ENCODE measurements at regions not wholly inside any gene's neighbourhood (a gene's known extent, or its start where the extent isn't known, plus 50 kb on each side); places are given as distances from the start of the nearest gene placed in this dataset.

DNA sequence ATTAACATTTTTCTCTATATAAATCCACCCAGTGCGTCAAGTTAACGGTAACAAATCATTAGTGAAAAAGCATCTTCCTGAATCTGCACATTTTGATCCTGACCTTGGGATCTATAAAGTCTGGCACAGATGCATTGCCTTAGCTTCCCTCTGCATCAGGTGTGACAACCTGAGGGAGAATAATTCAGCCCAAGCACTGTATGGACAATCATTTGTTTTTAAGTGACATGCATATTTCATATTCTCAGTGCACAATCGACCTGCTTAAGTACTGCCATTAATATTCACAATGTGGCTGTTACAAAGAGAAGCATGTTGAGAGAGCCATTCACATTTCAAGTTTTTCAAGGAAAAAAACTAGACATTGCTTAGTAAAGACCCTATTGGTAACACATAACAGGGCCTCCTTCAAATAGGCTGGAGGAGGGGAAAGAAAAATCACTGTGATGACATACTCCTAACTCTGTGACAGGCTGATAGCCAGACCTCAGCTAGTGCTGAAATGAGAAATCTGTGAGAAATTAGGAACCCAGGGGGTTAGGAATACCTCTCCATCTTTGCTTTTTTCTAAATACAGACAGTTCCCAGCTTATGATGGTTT lies 505.3 kb upstream of the CDH5 start:
- DNase-seq (ENCODE audit: low read depth) = no peak
- H3K4me3 ChIP-seq (ENCODE audit: low read depth, low read length) = no peak overlapping the region
- TF ChIP-seq, protein P1, sequence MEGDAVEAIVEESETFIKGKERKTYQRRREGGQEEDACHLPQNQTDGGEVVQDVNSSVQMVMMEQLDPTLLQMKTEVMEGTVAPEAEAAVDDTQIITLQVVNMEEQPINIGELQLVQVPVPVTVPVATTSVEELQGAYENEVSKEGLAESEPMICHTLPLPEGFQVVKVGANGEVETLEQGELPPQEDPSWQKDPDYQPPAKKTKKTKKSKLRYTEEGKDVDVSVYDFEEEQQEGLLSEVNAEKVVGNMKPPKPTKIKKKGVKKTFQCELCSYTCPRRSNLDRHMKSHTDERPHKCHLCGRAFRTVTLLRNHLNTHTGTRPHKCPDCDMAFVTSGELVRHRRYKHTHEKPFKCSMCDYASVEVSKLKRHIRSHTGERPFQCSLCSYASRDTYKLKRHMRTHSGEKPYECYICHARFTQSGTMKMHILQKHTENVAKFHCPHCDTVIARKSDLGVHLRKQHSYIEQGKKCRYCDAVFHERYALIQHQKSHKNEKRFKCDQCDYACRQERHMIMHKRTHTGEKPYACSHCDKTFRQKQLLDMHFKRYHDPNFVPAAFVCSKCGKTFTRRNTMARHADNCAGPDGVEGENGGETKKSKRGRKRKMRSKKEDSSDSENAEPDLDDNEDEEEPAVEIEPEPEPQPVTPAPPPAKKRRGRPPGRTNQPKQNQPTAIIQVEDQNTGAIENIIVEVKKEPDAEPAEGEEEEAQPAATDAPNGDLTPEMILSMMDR (conservative IDR thresholded peaks at IDR 0.05; ENCODE audit: low read depth, low read length) = no peak

DNA sequence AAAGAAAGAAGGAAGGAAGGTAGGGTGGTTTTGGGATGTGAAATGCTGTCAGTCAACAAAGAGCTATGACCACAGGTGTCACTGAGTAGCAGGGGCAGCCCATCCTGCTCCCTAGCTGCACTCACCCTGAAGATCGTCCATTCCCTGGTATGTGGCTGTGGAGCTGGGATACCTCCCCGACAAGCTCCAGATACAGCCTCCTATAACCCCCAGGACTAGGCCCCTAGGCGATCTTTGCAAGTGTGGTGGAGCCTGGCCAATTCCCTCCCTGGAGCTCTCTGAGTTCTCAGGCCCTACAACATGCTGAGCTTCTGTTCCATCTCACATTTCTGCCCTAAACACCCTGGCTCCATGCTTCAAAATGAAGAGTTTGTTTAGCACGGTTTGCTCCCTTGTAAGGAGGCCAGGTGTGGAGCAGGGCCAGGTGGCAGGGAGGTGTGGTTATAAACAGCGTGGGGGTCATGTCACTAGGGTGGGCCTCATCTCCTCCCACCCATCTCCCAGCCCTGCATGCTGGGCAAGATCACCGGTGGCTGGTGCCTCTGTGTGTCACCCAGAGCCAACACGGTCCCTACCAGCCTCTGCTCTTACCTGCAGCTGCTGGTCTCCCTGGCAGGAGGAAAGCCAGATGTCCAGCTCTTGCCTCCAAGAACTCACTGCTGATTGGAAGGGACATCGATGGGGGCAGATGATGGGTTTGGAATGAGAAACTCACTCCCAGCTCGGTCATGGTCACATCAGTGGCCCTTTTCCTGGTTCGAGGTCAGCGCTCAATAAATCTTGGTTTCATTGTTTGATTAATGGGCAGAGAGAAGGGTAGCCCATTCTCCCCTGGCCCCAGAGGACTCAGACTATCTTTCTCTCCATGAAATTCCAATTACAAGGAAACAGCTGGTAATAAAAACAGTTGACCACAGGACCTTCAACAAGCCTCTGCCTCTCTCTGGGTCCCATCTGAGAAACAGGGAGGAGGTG lies 511.0 kb upstream of the CDH5 start:
- no peak overlapping the region for H3K4me3 ChIP-seq (ENCODE audit: low read depth, low read length)
- no peak for DNase-seq (ENCODE audit: low read depth)
- TF ChIP-seq, protein P1 (conservative IDR thresholded peaks at IDR 0.05; ENCODE audit: low read depth, low read length) = no peak

DNA sequence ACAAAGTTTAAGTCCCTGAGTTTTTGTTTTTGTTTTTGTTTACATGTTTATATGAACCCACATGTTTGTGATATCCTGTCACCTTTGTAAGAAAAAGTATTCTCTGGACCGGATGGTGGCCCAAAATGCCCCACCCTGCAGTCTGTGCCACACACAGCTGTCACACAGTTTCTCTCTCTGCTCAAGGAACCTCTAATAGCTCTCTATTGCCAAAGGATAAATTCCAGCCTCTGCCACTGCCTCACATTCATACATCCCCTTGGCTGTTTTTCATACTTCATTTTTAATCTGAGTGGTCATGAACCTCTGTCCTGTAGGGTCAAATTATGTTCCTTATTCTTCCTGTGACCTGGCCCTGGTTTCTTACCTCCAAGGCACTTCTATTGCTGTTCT lies 520.3 kb upstream of the CDH5 start:
- H3K4me3 ChIP-seq (ENCODE audit: low read depth, low read length) = no peak overlapping the region
- DNase-seq (ENCODE audit: low read depth) = no peak
- TF ChIP-seq, protein P1 (conservative IDR thresholded peaks at IDR 0.05; ENCODE audit: low read depth, low read length) = no peak

DNA sequence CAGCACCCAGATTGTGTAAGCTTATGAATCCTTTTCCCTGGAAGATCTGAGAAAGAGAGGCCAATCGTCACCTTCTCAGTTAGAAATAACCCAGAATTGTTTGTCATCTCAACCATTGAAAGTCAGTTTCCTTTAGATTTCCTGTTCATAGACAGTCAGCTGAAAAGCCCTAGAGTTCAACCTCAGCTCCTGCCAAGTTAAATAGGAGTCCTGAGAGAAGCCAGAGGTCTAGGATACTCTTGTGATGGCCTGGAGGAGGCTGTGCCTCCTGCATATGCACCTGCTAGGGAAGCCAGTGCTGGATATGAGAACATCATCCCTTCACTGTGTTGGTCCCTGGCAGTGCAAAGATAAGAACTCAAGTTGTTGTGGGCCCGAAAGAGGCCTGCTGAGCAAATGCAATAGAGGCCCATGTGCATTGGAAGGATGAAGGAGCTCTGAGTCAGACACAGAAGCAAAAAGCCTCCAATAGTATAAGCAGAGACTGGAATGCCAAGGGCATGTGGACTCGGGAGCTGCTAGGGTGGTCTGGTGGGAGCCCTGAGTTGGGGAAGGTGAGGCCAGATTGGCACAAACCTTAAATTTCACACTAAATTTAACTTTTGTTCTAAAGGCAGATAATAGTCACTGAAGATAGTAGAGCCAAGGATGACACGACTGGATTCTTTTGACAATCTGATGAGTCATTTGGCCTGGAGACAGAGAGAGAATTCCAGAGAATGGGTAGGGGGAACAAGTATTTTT lies 520.9 kb upstream of the CDH5 start:
- TF ChIP-seq, protein P1 (conservative IDR thresholded peaks at IDR 0.05; ENCODE audit: low read depth, low read length) = no peak

DNA sequence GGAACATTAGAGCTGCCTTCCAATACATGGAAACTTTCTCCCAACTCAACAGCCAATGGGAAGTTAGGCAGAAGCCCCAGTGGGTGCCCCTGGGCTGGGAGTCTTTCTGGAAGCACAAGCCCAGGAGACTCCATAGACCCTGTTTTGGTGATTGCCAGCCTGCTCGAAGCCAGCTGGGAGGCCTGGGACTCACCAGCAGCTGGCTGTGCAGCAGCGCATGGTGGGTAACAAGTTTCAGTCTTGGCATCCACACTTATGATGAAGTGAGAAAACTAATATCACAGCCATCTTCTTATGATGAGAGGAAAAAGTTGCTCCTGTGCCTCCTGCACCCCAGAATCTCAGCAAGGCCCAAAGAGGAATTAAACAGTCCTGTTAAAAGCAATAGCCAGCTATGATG lies 522.5 kb upstream of the CDH5 start:
- H3K4me3 ChIP-seq (ENCODE audit: low read depth, low read length) = no peak overlapping the region
- TF ChIP-seq, protein P1 (conservative IDR thresholded peaks at IDR 0.05; ENCODE audit: low read depth, low read length) = no peak
- DNase-seq (ENCODE audit: low read depth) = no peak

More for the DNA sequence above, 520.9 kb upstream of the CDH5 start:
- H3K4me3 ChIP-seq (ENCODE audit: low read depth, low read length) = no peak overlapping the region
- DNase-seq (ENCODE audit: low read depth) = peak; percentile 10

DNA sequence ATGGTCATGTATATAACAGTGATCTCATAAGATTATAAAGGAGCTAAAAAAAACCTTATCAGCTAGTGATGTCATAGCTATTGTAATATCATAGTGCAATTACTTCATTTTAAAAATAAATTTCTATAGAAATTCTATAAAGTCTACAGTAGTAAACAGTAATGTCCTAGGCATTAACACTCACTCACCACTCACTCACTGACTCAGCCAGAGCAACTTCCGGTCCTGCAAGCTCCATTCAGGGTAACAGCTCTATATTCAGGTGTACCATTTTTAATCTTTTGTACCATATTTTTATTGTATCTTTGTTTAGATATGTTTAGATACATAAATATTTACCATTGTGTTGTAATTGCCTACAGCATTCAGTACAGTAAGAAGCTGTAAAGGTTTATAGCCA lies 524.4 kb upstream of the CDH5 start:
- no peak overlapping the region for H3K4me3 ChIP-seq (ENCODE audit: low read depth, low read length)
- no peak for DNase-seq (ENCODE audit: low read depth)
- TF ChIP-seq, protein P1 (conservative IDR thresholded peaks at IDR 0.05; ENCODE audit: low read depth, low read length) = no peak

All from choroid plexus epithelial cell (primary cell).